Hepatocyte (in vitro differentiated cells): ENCODE measurements at regions not wholly inside any gene's neighbourhood (a gene's known extent, or its start where the extent isn't known, plus 50 kb on each side); places are given as distances from the start of the nearest gene placed in this dataset.

ENCODE experiments used
- EZH2 ChIP-seq: fragments of 200-600 bp; sonication (generic); IDR thresholded peaks from 2 replicates; pipeline ENCODE4 v1.6.1; 2016; ENCODE audit warnings: antibody characterized with exemption, mild to moderate bottlenecking, borderline replicate concordance
- TF ChIP-seq, protein P1 (sequence below): fragments of 200-600 bp; sonication (generic); IDR thresholded peaks from 2 replicates; pipeline ENCODE4 v1.5.1; 2016; ENCODE audit warnings: antibody characterized with exemption, mild to moderate bottlenecking; ENCODE audit not compliant: poor library complexity

DNA sequence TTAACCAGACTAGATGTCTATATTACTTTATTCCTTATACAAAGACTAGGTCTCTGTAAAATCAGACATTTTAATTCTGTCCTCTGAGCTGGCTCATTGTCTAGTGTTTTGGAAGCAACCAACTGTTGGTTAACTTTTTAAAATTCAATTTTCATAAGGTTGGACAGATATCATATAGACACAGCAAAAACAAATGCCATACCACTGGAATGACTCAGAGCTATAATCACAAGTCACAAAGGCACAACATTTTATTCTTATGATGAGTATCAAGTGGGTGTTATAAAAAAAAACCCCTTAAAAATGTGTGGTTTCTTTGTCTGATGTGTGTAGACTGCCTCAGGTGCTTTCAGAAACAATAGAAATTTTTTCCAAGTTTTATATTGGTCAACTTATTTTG is 296.2 kb upstream of the MARCKS start:
- TF ChIP-seq, protein P1, sequence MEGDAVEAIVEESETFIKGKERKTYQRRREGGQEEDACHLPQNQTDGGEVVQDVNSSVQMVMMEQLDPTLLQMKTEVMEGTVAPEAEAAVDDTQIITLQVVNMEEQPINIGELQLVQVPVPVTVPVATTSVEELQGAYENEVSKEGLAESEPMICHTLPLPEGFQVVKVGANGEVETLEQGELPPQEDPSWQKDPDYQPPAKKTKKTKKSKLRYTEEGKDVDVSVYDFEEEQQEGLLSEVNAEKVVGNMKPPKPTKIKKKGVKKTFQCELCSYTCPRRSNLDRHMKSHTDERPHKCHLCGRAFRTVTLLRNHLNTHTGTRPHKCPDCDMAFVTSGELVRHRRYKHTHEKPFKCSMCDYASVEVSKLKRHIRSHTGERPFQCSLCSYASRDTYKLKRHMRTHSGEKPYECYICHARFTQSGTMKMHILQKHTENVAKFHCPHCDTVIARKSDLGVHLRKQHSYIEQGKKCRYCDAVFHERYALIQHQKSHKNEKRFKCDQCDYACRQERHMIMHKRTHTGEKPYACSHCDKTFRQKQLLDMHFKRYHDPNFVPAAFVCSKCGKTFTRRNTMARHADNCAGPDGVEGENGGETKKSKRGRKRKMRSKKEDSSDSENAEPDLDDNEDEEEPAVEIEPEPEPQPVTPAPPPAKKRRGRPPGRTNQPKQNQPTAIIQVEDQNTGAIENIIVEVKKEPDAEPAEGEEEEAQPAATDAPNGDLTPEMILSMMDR: no peak
- TF ChIP-seq EZH2: no peak
